22Rv1 (cell line): ENCODE measurements at regions not wholly inside any gene's neighbourhood (a gene's known extent, or its start where the extent isn't known, plus 50 kb on each side); places are given as distances from the start of the nearest gene placed in this dataset.

Source experiments
- ZFX ChIP-seq: fragments of 450-650 bp; IDR thresholded peaks from 2 replicates; pipeline ENCODE4 v1.6.1; 2017; ENCODE audit warnings: antibody characterized with exemption, borderline replicate concordance
- TF ChIP-seq, protein P1 (sequence below): fragments of 450-650 bp; IDR thresholded peaks from 2 replicates; pipeline ENCODE4 v1.5.1; 2017; ENCODE audit warnings: mild to moderate bottlenecking

DNA sequence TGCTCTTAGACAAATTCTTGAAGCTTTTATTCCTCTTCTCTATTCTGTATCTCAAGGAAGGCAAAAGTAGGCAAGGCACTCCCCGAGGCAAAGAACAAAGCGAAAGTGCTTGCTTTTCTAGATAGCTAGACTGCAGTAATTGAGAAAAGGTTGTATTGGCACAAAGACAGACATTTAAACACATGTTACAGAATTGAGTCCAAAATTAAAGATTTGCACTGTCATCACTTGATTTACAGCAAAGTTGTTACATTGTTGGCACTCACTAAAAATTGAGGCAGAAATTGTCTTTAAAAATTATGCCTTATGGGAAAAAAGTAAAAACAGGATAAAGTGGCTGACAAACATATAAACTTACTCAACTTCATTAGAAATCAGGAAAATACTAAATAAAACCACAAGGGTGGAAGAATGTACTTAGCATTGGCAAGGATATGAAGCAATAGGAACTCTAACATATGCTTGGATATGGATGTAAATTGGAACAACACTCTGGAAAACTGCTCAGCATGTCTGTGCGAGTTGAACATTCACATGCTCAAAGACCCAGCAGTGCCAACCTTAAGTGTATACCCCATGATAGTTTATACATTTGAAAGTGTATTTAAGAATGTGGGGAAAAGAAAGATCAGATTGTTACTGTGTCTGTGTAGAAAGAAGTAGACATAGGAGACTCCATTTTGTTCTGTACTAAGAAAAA, 491.3 kb downstream of the GLRX3 start:
- TF ChIP-seq, protein P1, sequence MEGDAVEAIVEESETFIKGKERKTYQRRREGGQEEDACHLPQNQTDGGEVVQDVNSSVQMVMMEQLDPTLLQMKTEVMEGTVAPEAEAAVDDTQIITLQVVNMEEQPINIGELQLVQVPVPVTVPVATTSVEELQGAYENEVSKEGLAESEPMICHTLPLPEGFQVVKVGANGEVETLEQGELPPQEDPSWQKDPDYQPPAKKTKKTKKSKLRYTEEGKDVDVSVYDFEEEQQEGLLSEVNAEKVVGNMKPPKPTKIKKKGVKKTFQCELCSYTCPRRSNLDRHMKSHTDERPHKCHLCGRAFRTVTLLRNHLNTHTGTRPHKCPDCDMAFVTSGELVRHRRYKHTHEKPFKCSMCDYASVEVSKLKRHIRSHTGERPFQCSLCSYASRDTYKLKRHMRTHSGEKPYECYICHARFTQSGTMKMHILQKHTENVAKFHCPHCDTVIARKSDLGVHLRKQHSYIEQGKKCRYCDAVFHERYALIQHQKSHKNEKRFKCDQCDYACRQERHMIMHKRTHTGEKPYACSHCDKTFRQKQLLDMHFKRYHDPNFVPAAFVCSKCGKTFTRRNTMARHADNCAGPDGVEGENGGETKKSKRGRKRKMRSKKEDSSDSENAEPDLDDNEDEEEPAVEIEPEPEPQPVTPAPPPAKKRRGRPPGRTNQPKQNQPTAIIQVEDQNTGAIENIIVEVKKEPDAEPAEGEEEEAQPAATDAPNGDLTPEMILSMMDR, result no peak
- no peak for TF ChIP-seq ZFX
